B cell (primary cell): ENCODE measurements at regions not wholly inside any gene's neighbourhood (a gene's known extent, or its start where the extent isn't known, plus 50 kb on each side); places are given as distances from the start of the nearest gene placed in this dataset.

ENCODE experiments used
- ATAC-seq: fragments of 200-7000 bp; cut with Tn5 transposase; one replicate; pipeline ENCODE4 v1.10.0; 2021; ENCODE audit warnings: low read depth, mild to moderate bottlenecking, moderate number of reproducible peaks, moderate library complexity
- CTCF ChIA-PET: fragments of 350-600 bp; sonication (Branson Sonifier 250); formaldehyde crosslinking; loops from one replicate; lab custom pipeline; 2021; ENCODE audit warnings: antibody characterized with exemption, inconsistent platforms; lab: Charles Lee
- POLR2A ChIA-PET: fragments of 350-600 bp; sonication (Branson Sonifier 250); formaldehyde crosslinking; loops from one replicate; lab custom pipeline; 2021; ENCODE audit warnings: antibody characterized with exemption; lab: Charles Lee
- DNase-seq: peaks from one replicate; pipeline ENCODE4 v3.0.0; 2013
- H2AFZ ChIP-seq: 2 replicates; pipeline ENCODE4 v1.6.1; 2012; ENCODE audit warnings: mild to moderate bottlenecking, low read depth, low read length; ENCODE audit not compliant: insufficient read depth, poor library complexity, severe bottlenecking
- H3K27ac ChIP-seq, 2 donors: 1 replicate in 1 of 2; 2 replicates in 1 of 2; pipeline ENCODE4 v1.5.1; 2012 to 2013; ENCODE audit warnings: low read length in 2 of 2, mild to moderate bottlenecking in 2 of 2, moderate library complexity in 1 of 2
- H3K27me3 ChIP-seq, 4 experiments: fragments of 200-600 bp in 1 of 4; sonication (generic) in 1 of 4; replicated peaks in 1 of 4; 1 replicate in 2 of 4; 2 replicates in 2 of 4; pipeline versions ENCODE4 v1.6.1 to v1.7.0; 2013 to 2016; ENCODE audit warnings: low read length in 3 of 4, mild to moderate bottlenecking in 2 of 4, mixed read lengths in 1 of 4, moderate library complexity in 1 of 4; ENCODE audit not compliant: insufficient read depth in 4 of 4, control insufficient read depth in 3 of 4; ENCODE audit errors: control extremely low read depth in 1 of 4
- H3K36me3 ChIP-seq, 2 experiments: replicated peaks in 1 of 2; 1 replicate in 1 of 2; 2 replicates in 1 of 2; pipeline versions ENCODE4 v1.6.1 to v1.7.1; 2013; ENCODE audit warnings: low read length in 1 of 2; ENCODE audit not compliant: insufficient read depth in 2 of 2, control insufficient read depth in 1 of 2; ENCODE audit errors: control extremely low read depth in 1 of 2, extremely low read depth in 1 of 2
- H3K4me1 ChIP-seq, 2 donors: fragments of 200-600 bp in 1 of 2; sonication (generic) in 1 of 2; 1 replicate in 1 of 2; 2 replicates in 1 of 2; pipeline versions ENCODE4 v1.5.1 to v1.6.1; 2013 to 2017; ENCODE audit warnings: low read length in 2 of 2; ENCODE audit not compliant: control insufficient read depth in 2 of 2, insufficient read depth in 2 of 2
- H3K4me2 ChIP-seq: replicated peaks from 2 replicates; pipeline ENCODE3; 2012; ENCODE audit warnings: mild to moderate bottlenecking, low read depth, low read length; ENCODE audit not compliant: poor library complexity, severe bottlenecking
- H3K4me3 ChIP-seq, 5 experiments: fragments of 200-600 bp in 1 of 5; sonication (generic) in 1 of 5; 1 replicate in 3 of 5; 2 replicates in 2 of 5; pipeline versions ENCODE4 v1.5.1 to v1.7.0; 2011 to 2016; ENCODE audit warnings: low read length in 4 of 5, mild to moderate bottlenecking in 4 of 5, low read depth in 2 of 5, control low read depth in 1 of 5, moderate library complexity in 1 of 5; ENCODE audit not compliant: insufficient read depth in 1 of 5; ENCODE audit errors: control extremely low read depth in 1 of 5, extremely low read depth in 1 of 5
- H3K79me2 ChIP-seq: fragments of 200-600 bp; sonication (generic); one replicate; pipeline ENCODE4 v1.6.0; 2016; ENCODE audit warnings: low read length; ENCODE audit not compliant: control insufficient read depth, insufficient read depth
- H3K9ac ChIP-seq: fragments of 200-600 bp; sonication (generic); 2 replicates; pipeline ENCODE4 v1.6.1; 2017; ENCODE audit warnings: mild to moderate bottlenecking, low read length, moderate library complexity
- H3K9me3 ChIP-seq, 3 donors: one replicate each; pipeline versions ENCODE4 v1.6.1 to v1.7.1; 2013; ENCODE audit warnings: low read length in 2 of 3; ENCODE audit not compliant: control insufficient read depth in 2 of 3, insufficient read depth in 1 of 3; ENCODE audit errors: control extremely low read depth in 1 of 3
- H4K20me1 ChIP-seq: 2 replicates; pipeline ENCODE4 v1.6.0; 2012; ENCODE audit warnings: mild to moderate bottlenecking, low read length; ENCODE audit not compliant: insufficient read depth, control insufficient read depth, poor library complexity, severe bottlenecking
- H3K27ac Mint-ChIP-seq: one replicate; pipeline ENCODE4 v1.8.0; 2021; ENCODE audit warnings: mixed read lengths
- H3K27me3 Mint-ChIP-seq: one replicate; pipeline ENCODE4 v1.8.0; 2021; ENCODE audit warnings: mixed read lengths
- H3K4me1 Mint-ChIP-seq: one replicate; pipeline ENCODE4 v1.8.0; 2021; ENCODE audit warnings: mixed read lengths
- H3K4me3 Mint-ChIP-seq: one replicate; pipeline ENCODE4 v1.8.0; 2021; ENCODE audit warnings: mixed read lengths
- H3K9me3 Mint-ChIP-seq: one replicate; pipeline ENCODE4 v1.8.0; 2022; ENCODE audit warnings: mixed read lengths; ENCODE audit not compliant: insufficient read depth
- EZH2 ChIP-seq: IDR thresholded peaks from 2 replicates; pipeline ENCODE4 v1.6.1; 2012; ENCODE audit warnings: borderline replicate concordance, low read depth, mild to moderate bottlenecking, moderate library complexity, low read length; ENCODE audit not compliant: insufficient read depth, poor library complexity, severe bottlenecking
- WGBS: methylation state at CpG from one replicate; pipeline ENCODE4 v1.1.5; 2013; ENCODE audit warnings: missing lambda C conversion rate; ENCODE audit not compliant: insufficient coverage; 5-methylcytosine and 5-hydroxymethylcytosine counted together
- intact Hi-C: fragments of 100-400 bp; cut with micrococcal nuclease; formaldehyde crosslinking; loops from one replicate; pipeline ENCODE4 v1.10.0; 2022
- TF ChIP-seq, protein P1 (sequence below): fragments of 200-600 bp; IDR thresholded peaks from one replicate; pipeline ENCODE4 v1.8.0; 2022; ENCODE audit warnings: antibody characterized with exemption, mild to moderate bottlenecking

DNA sequence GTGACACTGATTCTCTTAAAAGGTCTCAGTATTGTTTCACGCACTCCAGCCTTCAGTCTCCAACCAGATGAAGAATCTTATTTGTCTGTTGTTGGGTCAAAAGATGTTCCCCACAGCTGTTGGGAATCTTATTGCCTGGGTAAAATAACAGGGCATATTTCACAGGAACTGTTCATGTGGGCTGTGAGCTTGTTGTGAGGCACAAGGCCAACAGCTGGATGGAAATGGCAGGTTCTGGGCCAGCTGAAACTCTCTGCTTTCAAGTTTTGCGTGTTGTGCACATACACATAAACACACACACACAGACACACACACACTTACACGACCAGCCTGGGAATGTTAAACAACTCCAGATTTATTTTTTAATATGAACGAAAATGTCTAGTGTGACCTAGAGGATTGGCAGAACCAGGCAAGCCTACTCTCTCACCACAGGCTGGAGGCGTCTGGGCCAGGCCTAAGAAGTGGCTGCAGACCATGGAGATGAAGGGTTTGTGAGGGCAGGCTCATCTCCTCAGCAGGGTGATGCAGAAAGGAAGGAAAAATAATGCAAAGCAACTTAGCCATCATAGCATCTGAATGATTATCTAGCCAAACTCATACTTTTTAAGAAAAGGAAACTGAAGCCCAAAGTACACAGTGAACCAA, 357.0 kb downstream of the TTLL7 start:
- intact Hi-C loops = no loop called here
- Histone ChIP-seq H4K20me1 (no peaks in the 10 kb centered on the region), H3K79me2 (no peaks in the 10 kb centered on the region), H3K9me3 (no peaks in the 10 kb centered on the region), H3K36me3 (no peaks in the 10 kb centered on the region), H3K4me3 (no peak overlapping the region), H2AFZ (no peak overlapping the region), H3K4me1 (no peaks in the 10 kb centered on the region), H3K4me2 (no peak overlapping the region), H3K27ac (no peak overlapping the region), H3K9ac (no peak overlapping the region), H3K27me3 (no peaks in the 10 kb centered on the region)
- 100% methylated on average over 2 of the region's 5 CpGs for WGBS
- Mint-ChIP-seq H3K9me3 (no peaks in the 10 kb centered on the region), H3K4me1 (peaks cover 2% of the 10 kb centered on the region), H3K27ac (no peak overlapping the region), H3K27me3 (peaks cover 3% of the 10 kb centered on the region), H3K4me3 (no peak overlapping the region)
- ChIA-PET CTCF (no interaction called here), POLR2A (no interaction called here)
- DNase-seq (no peak), ATAC-seq (no peak)
- TF ChIP-seq, protein P1, sequence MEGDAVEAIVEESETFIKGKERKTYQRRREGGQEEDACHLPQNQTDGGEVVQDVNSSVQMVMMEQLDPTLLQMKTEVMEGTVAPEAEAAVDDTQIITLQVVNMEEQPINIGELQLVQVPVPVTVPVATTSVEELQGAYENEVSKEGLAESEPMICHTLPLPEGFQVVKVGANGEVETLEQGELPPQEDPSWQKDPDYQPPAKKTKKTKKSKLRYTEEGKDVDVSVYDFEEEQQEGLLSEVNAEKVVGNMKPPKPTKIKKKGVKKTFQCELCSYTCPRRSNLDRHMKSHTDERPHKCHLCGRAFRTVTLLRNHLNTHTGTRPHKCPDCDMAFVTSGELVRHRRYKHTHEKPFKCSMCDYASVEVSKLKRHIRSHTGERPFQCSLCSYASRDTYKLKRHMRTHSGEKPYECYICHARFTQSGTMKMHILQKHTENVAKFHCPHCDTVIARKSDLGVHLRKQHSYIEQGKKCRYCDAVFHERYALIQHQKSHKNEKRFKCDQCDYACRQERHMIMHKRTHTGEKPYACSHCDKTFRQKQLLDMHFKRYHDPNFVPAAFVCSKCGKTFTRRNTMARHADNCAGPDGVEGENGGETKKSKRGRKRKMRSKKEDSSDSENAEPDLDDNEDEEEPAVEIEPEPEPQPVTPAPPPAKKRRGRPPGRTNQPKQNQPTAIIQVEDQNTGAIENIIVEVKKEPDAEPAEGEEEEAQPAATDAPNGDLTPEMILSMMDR = no peak

DNA sequence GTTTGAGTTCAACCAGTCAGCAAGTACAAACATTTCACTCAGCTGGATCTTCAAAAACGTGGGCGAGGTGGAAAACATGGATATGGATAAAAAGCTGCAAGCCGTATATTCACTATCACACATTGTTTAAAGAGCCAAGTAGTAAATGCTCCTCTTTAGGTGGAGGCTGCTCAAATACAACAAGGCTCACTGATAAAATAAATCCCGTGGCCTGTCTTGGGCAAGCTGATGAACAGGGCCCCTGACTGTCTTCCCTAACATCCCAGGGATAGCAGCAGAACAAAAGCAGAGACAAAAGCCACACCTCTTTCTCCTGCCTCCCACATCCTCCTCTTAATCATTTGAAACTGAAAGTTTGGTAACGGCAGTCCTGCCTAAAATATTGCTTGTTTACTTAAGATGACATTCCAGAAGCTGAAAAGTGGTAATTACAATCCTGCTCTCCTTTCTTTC, 357.7 kb downstream of the TTLL7 start:
- 68% methylated on average over 3 of the region's 5 CpGs for WGBS
- Histone ChIP-seq H3K4me2 (no peak overlapping the region), H4K20me1 (no peaks in the 10 kb centered on the region), H3K9me3 (no peaks in the 10 kb centered on the region), H3K27ac (no peak overlapping the region), H3K27me3 (no peaks in the 10 kb centered on the region), H3K9ac (no peak overlapping the region), H3K4me3 (no peak overlapping the region), H3K79me2 (no peaks in the 10 kb centered on the region), H3K4me1 (no peaks in the 10 kb centered on the region), H3K36me3 (no peaks in the 10 kb centered on the region), H2AFZ (no peak overlapping the region)
- ATAC-seq = no peak
- TF ChIP-seq, protein P1 = no peak
- TF ChIP-seq EZH2 = no peak
- H3K9me3 Mint-ChIP-seq = no peaks in the 10 kb centered on the region
- intact Hi-C loops = no loop called here
- peaks cover 2% of the 10 kb centered on the region for H3K4me1 Mint-ChIP-seq
- POLR2A ChIA-PET = no interaction called here
- peaks cover 3% of the 10 kb centered on the region for H3K27me3 Mint-ChIP-seq
- H3K27ac Mint-ChIP-seq = no peak overlapping the region
- no peak for DNase-seq
- CTCF ChIA-PET = interaction anchor here (0.5 kb wide), 1 partner anchor 772 kb away, joined by 4 read pairs; no protein-coding TSS in a partner anchor
- no peak overlapping the region for H3K4me3 Mint-ChIP-seq
